Endodermal cell (in vitro differentiated cells): ENCODE measurements at regions not wholly inside any gene's neighbourhood (a gene's known extent, or its start where the extent isn't known, plus 50 kb on each side); places are given as distances from the start of the nearest gene placed in this dataset.

Source experiments
- DNase-seq: peaks from one replicate; pipeline ENCODE4 v3.0.0-alpha.2; 2017
- H3K27ac ChIP-seq: 2 replicates; pipeline ENCODE4 v1.5.1; 2013; ENCODE audit warnings: mild to moderate bottlenecking, low read depth, low read length, moderate library complexity
- H3K27me3 ChIP-seq: 2 replicates; pipeline ENCODE4 v1.6.1; 2013; ENCODE audit warnings: mild to moderate bottlenecking, low read length, moderate library complexity; ENCODE audit not compliant: insufficient read depth, control insufficient read depth, poor library complexity, severe bottlenecking
- H3K36me3 ChIP-seq: 2 replicates; pipeline ENCODE4 v1.7.0; 2013; ENCODE audit warnings: mild to moderate bottlenecking, low read length, moderate library complexity; ENCODE audit not compliant: control insufficient read depth, insufficient read depth
- H3K4me1 ChIP-seq: one replicate; pipeline ENCODE4 v1.7.0; 2013; ENCODE audit warnings: low read length; ENCODE audit not compliant: control insufficient read depth, insufficient read depth
- H3K4me3 ChIP-seq: 2 replicates; pipeline ENCODE4 v1.5.1; 2013; ENCODE audit warnings: mild to moderate bottlenecking, low read length, moderate library complexity
- H3K9ac ChIP-seq: 2 replicates; pipeline ENCODE4 v1.6.1; 2013; ENCODE audit warnings: mild to moderate bottlenecking, low read length, moderate library complexity; ENCODE audit not compliant: poor library complexity, severe bottlenecking; ENCODE audit errors: extremely low read depth
- H3K9me3 ChIP-seq: 2 replicates; pipeline ENCODE4 v1.6.1; 2013; ENCODE audit warnings: mild to moderate bottlenecking, low read length, moderate library complexity; ENCODE audit not compliant: control insufficient read depth
- H3K27ac Mint-ChIP-seq: 2 replicates; pipeline ENCODE4 v1.8.0; 2020; ENCODE audit warnings: mixed read lengths
- H3K27me3 Mint-ChIP-seq: 2 replicates; pipeline ENCODE4 v1.8.0; 2021; ENCODE audit warnings: mild to moderate bottlenecking, mixed read lengths; ENCODE audit not compliant: insufficient read depth
- H3K36me3 Mint-ChIP-seq: 2 replicates; pipeline ENCODE4 v1.8.0; 2020; ENCODE audit warnings: low read depth, mixed read lengths
- H3K4me1 Mint-ChIP-seq: 2 replicates; pipeline ENCODE4 v1.8.0; 2020; ENCODE audit warnings: mixed read lengths
- H3K4me3 Mint-ChIP-seq: 2 replicates; pipeline ENCODE4 v1.8.0; 2020; ENCODE audit warnings: mild to moderate bottlenecking, moderate library complexity, mixed read lengths
- H3K9me3 Mint-ChIP-seq: 2 replicates; pipeline ENCODE4 v1.8.0; 2020; ENCODE audit warnings: mild to moderate bottlenecking, mixed read lengths
- CTCF ChIP-seq: fragments of 200-600 bp; sonication (generic); conservative IDR thresholded peaks from 2 replicates; pipeline ENCODE4 v1.5.0; 2021; ENCODE audit warnings: antibody characterized with exemption, mild to moderate bottlenecking
- WGBS, 2 experiments: methylation state at CpG; one replicate each; pipeline versions ENCODE4 v1.1.5 to v1.1.7; 2013; ENCODE audit warnings: missing lambda C conversion rate in 2 of 2, mixed read lengths in 1 of 2; ENCODE audit not compliant: insufficient coverage in 1 of 2, insufficient read length in 1 of 2; 5-methylcytosine and 5-hydroxymethylcytosine counted together

GRCh38 chr12:114226241-114226928 is 179.6 kb downstream of the TBX5 start:
- Mint-ChIP-seq H3K27ac (no peak overlapping the region), H3K4me3 (no peak overlapping the region), H3K27me3 (peaks cover 8% of the 10 kb centered on the region), H3K9me3 (no peaks in the 10 kb centered on the region), H3K36me3 (no peaks in the 10 kb centered on the region), H3K4me1 (peaks cover 9% of the 10 kb centered on the region)
- Histone ChIP-seq H3K9me3 (no peaks in the 10 kb centered on the region), H3K27ac (no peak overlapping the region), H3K9ac (no peak overlapping the region), H3K36me3 (no peaks in the 10 kb centered on the region), H3K4me3 (no peak overlapping the region), H3K27me3 (peaks cover 14% of the 10 kb centered on the region), H3K4me1 (no peaks in the 10 kb centered on the region)
- TF ChIP-seq CTCF: peak; percentile 64
- DNase-seq: peak; percentile 86
- WGBS, 2 experiments: 71 to 76% methylated on average over 9 to 10 of the region's 10 CpGs

DNA sequence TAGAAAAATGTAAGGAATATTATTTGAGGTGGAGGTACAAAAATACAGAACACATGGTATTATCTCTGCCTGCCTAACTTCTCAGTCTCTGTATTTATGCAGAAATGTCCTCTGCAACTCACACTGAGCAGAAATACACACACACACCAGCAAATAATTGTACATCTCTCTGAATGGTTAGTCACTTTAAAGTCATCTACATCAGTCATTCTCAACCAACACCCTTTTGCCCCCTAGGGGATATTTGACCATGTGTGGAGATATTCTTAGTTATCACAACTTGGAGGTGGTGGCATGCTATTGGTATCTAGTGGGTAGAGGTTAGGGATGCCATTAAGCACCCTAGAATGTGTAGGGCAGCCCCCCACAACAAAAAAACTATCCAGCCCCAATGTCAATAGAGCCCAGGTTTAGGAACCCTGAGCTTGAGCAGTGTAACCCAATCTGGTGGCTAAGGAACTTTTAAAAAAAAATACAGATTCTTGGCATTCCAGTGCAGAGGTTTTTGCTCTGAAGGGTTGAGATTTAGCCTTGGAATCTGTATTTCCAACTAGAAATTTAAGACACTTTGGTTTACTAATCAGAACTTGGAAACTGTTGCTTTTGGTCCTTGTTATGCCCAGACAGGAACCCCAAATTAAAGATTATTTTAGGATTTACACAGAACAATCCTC is 183.8 kb downstream of the TBX5 start:
- H3K27me3 ChIP-seq: peaks cover 10% of the 10 kb centered on the region
- Mint-ChIP-seq H3K27ac (no peak overlapping the region), H3K36me3 (no peaks in the 10 kb centered on the region), H3K27me3 (peaks cover 11% of the 10 kb centered on the region), H3K9me3 (no peaks in the 10 kb centered on the region), H3K4me3 (no peak overlapping the region), H3K4me1 (peaks cover 9% of the 10 kb centered on the region)
- no peaks in the 10 kb centered on the region for H3K9me3 ChIP-seq
- no peak overlapping the region for H3K9ac ChIP-seq
- no peak overlapping the region for H3K4me3 ChIP-seq
- H3K27ac ChIP-seq: no peak overlapping the region
- H3K36me3 ChIP-seq: no peaks in the 10 kb centered on the region
- peak; percentile 9 for TF ChIP-seq CTCF
- H3K4me1 ChIP-seq: no peaks in the 10 kb centered on the region
- DNase-seq: peak; percentile 44

- no peak overlapping the region for H3K27ac Mint-ChIP-seq
- Histone ChIP-seq H3K36me3 (no peaks in the 10 kb centered on the region), H3K4me3 (no peak overlapping the region), H3K27ac (no peak overlapping the region), H3K4me1 (no peaks in the 10 kb centered on the region), H3K9ac (no peak overlapping the region), H3K9me3 (no peaks in the 10 kb centered on the region), H3K27me3 (peaks cover 10% of the 10 kb centered on the region)
- peaks cover 6% of the 10 kb centered on the region for H3K4me1 Mint-ChIP-seq
- WGBS, 2 experiments: 87 to 97% methylated on average over 7 to 8 of the region's 8 CpGs
- H3K9me3 Mint-ChIP-seq: no peaks in the 10 kb centered on the region
- H3K27me3 Mint-ChIP-seq: peaks cover 17% of the 10 kb centered on the region
- no peak overlapping the region for H3K4me3 Mint-ChIP-seq
- H3K36me3 Mint-ChIP-seq: no peaks in the 10 kb centered on the region
- no peak for TF ChIP-seq CTCF
- DNase-seq: peak; percentile 24
Measured at GRCh38 chr12:114221136-114221833, 184.7 kb downstream of the TBX5 start.
